ENCODE measurements at regions not wholly inside any gene's neighbourhood (a gene's known extent, or its start where the extent isn't known, plus 50 kb on each side); places are given as distances from the start of the nearest gene placed in this dataset.

- TF ChIP-seq FOS (IDR thresholded peaks at IDR 0.05; ENCODE audit: borderline replicate concordance, extremely low read depth, insufficient read length) (no peak), RFX5 (IDR thresholded peaks at IDR 0.05; ENCODE audit: low read depth, low read length) (no peak), SMC3 (IDR thresholded peaks at IDR 0.05; ENCODE audit: borderline replicate concordance, low read length) (no peak), CTCF (IDR thresholded peaks at IDR 0.05 in 2 of 3, conservative IDR thresholded peaks at IDR 0.05 in 1 of 3; ENCODE audit: control insufficient read depth in 2 of 3, extremely low read depth in 1 of 3, insufficient read depth in 1 of 3, low read depth in 3 of 3, low read length in 3 of 3) (no peak), HCFC1 (IDR thresholded peaks at IDR 0.05; ENCODE audit: low read length) (no peak), RAD21 (IDR thresholded peaks at IDR 0.05; ENCODE audit: insufficient read depth, low read depth, low read length) (no peak), MYC (IDR thresholded peaks at IDR 0.05; ENCODE audit: insufficient read depth, insufficient read length, insufficient replicate concordance, low read length, severe bottlenecking) (no peak), MAX (IDR thresholded peaks at IDR 0.05; ENCODE audit: low read depth, low read length) (no peak), CREB1 (IDR thresholded peaks at IDR 0.05; ENCODE audit: low read depth) (no peak), ATF7 (IDR thresholded peaks at IDR 0.05; ENCODE audit: low read depth) (no peak), POLR2AphosphoS5 (IDR thresholded peaks at IDR 0.05; ENCODE audit: low read length) (no peak), PAX8 (IDR thresholded peaks at IDR 0.05) (no peak), TCF12 (IDR thresholded peaks at IDR 0.05; ENCODE audit: low read depth, low read length) (no peak), ELK1 (IDR thresholded peaks at IDR 0.05; ENCODE audit: low read depth, low read length) (no peak)
Measured at GRCh38 chr2:67709835-67710234, 312.7 kb downstream of the ETAA1 start.

Measured in GM12878 (cell line).